Body of pancreas (tissue), 4 donors: ENCODE measurements at regions not wholly inside any gene's neighbourhood (a gene's known extent, or its start where the extent isn't known, plus 50 kb on each side); places are given as distances from the start of the nearest gene placed in this dataset.

Experiments used
- ATAC-seq: fragments of 150-250 bp; one replicate; pipeline ENCODE4 v1.9.1; 2016
- DNase-seq, 4 donors: peaks; one replicate each; pipeline ENCODE4 v3.0.0-alpha.2; 2019
- H3K27ac ChIP-seq, 4 donors: fragments of 200-600 bp; sonication (generic); 1 replicate in 3 of 4; 2 replicates in 1 of 4; pipeline versions ENCODE4 v1.5.1 to v1.6.1; 2016 to 2019; ENCODE audit warnings: mild to moderate bottlenecking in 1 of 4, mixed read lengths in 1 of 4, moderate library complexity in 1 of 4
- H3K27me3 ChIP-seq, 2 donors: fragments of 200-600 bp; sonication (generic); one replicate each; pipeline ENCODE4 v1.6.0; 2016; ENCODE audit warnings: mild to moderate bottlenecking in 1 of 2
- H3K36me3 ChIP-seq, 2 donors: fragments of 200-600 bp; sonication (generic); replicated peaks in 1 of 2; 2 replicates each; pipeline ENCODE4 v1.5.1; 2016; ENCODE audit warnings: low read depth in 2 of 2; ENCODE audit not compliant: insufficient read depth in 1 of 2
- H3K4me1 ChIP-seq: fragments of 200-600 bp; sonication (generic); one replicate; pipeline ENCODE4 v1.6.0; 2016
- H3K4me3 ChIP-seq, 2 donors: fragments of 200-600 bp; sonication (generic); 1 replicate in 1 of 2; 2 replicates in 1 of 2; pipeline ENCODE4 v1.5.1; 2016 to 2019
- H3K9me3 ChIP-seq, 3 donors: fragments of 200-600 bp; sonication (generic); 1 replicate in 2 of 3; 2 replicates in 1 of 3; pipeline ENCODE4 v1.5.1; 2016
- POLR2A ChIP-seq, 3 donors: fragments of 450-650 bp; IDR thresholded peaks; one replicate each; pipeline ENCODE4 v1.6.1; 2016; ENCODE audit warnings: antibody characterized with exemption in 3 of 3, mild to moderate bottlenecking in 2 of 3
- WGBS, 2 donors: methylation state at CpG; one replicate each; pipeline ENCODE4 v1.1.5; 2017; 5-methylcytosine and 5-hydroxymethylcytosine counted together
- intact Hi-C: fragments of 100-400 bp; cut with DNase I; formaldehyde crosslinking; loops from one replicate; pipeline ENCODE4 v1.15.1; 2023
- TF ChIP-seq, protein P1 (sequence below), 7 experiments: fragments of 450-650 bp in 4 of 7; fragments of 200-600 bp in 3 of 7; sonication (generic) in 3 of 7; IDR thresholded peaks; one replicate each; pipeline ENCODE4 v1.5.1; 2016 to 2019; ENCODE audit warnings: antibody characterized with exemption in 7 of 7

GRCh38 chrX:20383477-20383876, 116.8 kb upstream of the RPS6KA3 start:
- Histone ChIP-seq H3K4me3 (no peak overlapping the region), H3K4me1 (peaks cover 14% of the 10 kb centered on the region), H3K27me3 (no peaks in the 10 kb centered on the region), H3K36me3 (no peaks in the 10 kb centered on the region), H3K27ac (no peak overlapping the region), H3K9me3 (no peaks in the 10 kb centered on the region)
- ATAC-seq (no peak), DNase-seq (no peak)
- intact Hi-C loops, result no loop called here
- 10 to 27% methylated on average over 1 of the region's 1 CpG for whole genome bisulfite sequencing, 2 donors
- TF ChIP-seq, protein P1, sequence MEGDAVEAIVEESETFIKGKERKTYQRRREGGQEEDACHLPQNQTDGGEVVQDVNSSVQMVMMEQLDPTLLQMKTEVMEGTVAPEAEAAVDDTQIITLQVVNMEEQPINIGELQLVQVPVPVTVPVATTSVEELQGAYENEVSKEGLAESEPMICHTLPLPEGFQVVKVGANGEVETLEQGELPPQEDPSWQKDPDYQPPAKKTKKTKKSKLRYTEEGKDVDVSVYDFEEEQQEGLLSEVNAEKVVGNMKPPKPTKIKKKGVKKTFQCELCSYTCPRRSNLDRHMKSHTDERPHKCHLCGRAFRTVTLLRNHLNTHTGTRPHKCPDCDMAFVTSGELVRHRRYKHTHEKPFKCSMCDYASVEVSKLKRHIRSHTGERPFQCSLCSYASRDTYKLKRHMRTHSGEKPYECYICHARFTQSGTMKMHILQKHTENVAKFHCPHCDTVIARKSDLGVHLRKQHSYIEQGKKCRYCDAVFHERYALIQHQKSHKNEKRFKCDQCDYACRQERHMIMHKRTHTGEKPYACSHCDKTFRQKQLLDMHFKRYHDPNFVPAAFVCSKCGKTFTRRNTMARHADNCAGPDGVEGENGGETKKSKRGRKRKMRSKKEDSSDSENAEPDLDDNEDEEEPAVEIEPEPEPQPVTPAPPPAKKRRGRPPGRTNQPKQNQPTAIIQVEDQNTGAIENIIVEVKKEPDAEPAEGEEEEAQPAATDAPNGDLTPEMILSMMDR (IDR thresholded peaks at IDR 0.05), result no peak
- TF ChIP-seq POLR2A (IDR thresholded peaks at IDR 0.05), result no peak

DNA sequence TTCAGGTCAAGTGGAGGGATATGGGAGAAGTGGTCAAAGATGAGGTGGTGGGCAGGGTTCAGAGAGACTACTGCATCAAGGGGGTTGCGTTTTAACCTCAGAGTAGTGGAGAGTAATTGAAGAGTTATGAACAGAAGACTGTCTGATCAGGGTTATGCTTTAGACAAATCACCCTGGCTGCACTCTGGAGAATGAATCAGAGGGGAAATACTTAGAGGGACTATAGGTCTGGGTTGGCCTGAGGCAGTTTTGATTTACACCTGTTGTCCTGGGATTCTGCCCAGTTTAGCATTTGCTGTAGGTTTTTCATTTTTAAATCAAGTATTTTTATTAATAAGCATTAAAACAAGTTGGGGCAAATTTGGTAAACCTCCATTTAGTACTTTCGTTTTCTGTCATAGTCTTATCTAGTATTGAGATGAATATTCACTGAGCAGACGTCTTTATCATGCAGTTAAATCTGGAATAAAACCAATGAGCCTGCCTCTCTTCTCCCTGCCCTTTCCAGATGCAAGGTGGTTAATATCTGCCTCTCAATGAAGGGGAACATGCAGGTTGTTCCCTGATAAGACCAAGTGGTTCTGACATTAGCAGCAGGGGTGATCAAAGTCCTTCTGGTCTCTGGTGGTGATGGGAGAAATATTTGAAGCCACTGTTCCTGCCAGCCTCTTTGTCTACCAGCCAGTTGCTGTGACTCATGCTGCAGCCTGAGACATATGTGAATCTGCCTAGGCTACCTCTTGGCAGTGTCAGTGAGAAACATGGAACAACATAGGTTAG, 116.0 kb upstream of the RPS6KA3 start:
- H3K27ac ChIP-seq, result no peak overlapping the region
- no peak overlapping the region for H3K4me3 ChIP-seq
- H3K27me3 ChIP-seq, result no peaks in the 10 kb centered on the region
- peaks cover 14% of the 10 kb centered on the region for H3K4me1 ChIP-seq
- peak in 2 of 4 donors; percentile 8 to 23 for DNase-seq
- TF ChIP-seq POLR2A (IDR thresholded peaks at IDR 0.05), result no peak
- TF ChIP-seq, protein P1 (IDR thresholded peaks at IDR 0.05), result no peak
- intact Hi-C loops, result no loop called here
- H3K9me3 ChIP-seq, result no peaks in the 10 kb centered on the region
- WGBS, 2 donors, result 40 to 48% methylated on average over 3 of the region's 3 CpGs
- no peaks in the 10 kb centered on the region for H3K36me3 ChIP-seq
- peak; percentile 33 for ATAC-seq

- intact Hi-C loops, result no loop called here
- ATAC-seq, result no peak
Measured at GRCh38 chrX:20382082-20382481, 115.4 kb upstream of the RPS6KA3 start.

DNA sequence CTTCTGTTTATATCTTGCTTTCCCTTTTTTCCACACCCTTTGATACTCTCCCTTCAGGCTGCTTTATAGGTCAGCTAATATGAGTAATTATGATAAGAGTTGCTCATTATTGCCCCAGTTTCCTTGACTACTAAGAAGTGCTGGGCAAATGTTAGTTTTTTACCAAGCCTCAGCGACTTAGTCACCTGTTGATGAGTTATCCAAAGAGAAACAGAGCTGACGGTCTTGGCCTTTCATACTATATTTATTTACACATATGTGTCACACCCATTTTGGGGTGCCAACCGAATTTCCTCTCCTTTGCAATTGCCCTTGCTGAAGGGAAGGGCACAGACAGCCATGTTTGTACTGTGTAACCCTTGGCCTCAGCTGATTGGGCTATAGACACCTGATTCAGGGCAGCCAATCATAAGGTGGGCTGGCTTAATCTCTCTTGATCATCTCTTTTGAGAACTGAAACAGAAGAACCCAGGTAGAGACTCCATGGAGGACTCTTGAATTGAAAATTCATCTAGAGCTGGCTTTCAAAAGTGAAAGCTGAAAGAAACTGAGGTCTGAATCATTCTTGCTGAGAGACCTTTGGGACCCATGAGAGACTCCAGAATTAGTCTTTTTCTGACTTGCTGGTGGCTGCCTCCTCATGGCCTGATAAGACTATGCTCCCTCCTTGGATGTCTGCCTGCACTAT, 111.7 kb upstream of the RPS6KA3 start:
- intact Hi-C loops, result no loop called here
- Histone ChIP-seq H3K27me3 (no peaks in the 10 kb centered on the region), H3K4me1 (peaks cover 23% of the 10 kb centered on the region), H3K9me3 (no peaks in the 10 kb centered on the region), H3K4me3 (no peak overlapping the region), H3K27ac (peak overlapping the region in 1 of 4 donors; percentile 5), H3K36me3 (no peaks in the 10 kb centered on the region)
- TF ChIP-seq, protein P1 (IDR thresholded peaks at IDR 0.05), result no peak
- no peak for TF ChIP-seq POLR2A (IDR thresholded peaks at IDR 0.05)
- ATAC-seq, result no peak
- 33 to 54% methylated on average over 2 to 3 of the region's 3 CpGs for WGBS, 2 donors
- peak in 2 of 4 donors; percentile 14 to 27 for DNase-seq

More at GRCh38 chrX:20382082-20382481, 115.4 kb upstream of the RPS6KA3 start:
- Histone ChIP-seq H3K9me3 (no peaks in the 10 kb centered on the region), H3K27ac (no peak overlapping the region), H3K4me3 (no peak overlapping the region), H3K27me3 (no peaks in the 10 kb centered on the region), H3K4me1 (peaks cover 14% of the 10 kb centered on the region), H3K36me3 (no peaks in the 10 kb centered on the region)
- 83 to 100% methylated on average over 1 of the region's 1 CpG for WGBS, 2 donors
- TF ChIP-seq POLR2A (IDR thresholded peaks at IDR 0.05), result no peak
- DNase-seq, result no peak

DNA sequence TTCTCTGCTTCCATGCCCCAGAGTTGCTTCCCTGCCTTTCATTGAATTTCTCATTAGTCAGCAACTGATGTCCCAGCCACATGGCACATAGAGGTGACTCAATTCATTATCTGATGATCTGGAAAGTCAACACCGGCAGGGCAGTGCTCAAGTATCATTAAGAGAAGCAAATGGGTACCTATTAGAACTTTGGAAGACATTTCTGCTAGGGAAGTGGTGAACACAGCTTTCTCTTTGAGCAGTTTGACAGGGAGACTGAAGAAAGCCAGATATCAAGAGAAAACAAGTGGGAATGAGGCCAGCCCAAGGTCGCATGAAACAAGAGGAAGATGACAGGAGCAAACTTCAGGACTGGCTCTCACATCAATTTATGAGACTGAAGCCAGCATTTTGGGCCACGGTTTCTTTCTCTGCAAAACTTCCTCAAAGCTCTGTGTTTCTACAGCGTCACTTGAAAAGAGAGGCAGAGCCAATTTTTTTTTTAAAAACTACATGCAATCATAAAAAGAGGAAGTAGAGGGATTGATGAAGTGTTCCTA, 108.3 kb upstream of the RPS6KA3 start:
- Histone ChIP-seq H3K4me3 (no peak overlapping the region), H3K4me1 (peaks cover 20% of the 10 kb centered on the region), H3K36me3 (no peaks in the 10 kb centered on the region), H3K27ac (peak overlapping the region in 2 of 4 donors; percentile 25 to 70), H3K9me3 (no peaks in the 10 kb centered on the region), H3K27me3 (no peaks in the 10 kb centered on the region)
- WGBS, 2 donors, result 8 to 13% methylated on average over 4 of the region's 4 CpGs
- peak; percentile 38 for ATAC-seq
- intact Hi-C loops, result no loop called here
- peak in 3 of 4 donors; percentile 24 to 36 (median 28) for DNase-seq
- TF ChIP-seq POLR2A (IDR thresholded peaks at IDR 0.05), result no peak
- TF ChIP-seq, protein P1 (IDR thresholded peaks at IDR 0.05), result no peak
